Hippocampal formation (tissue), 2 donors: ENCODE measurements at regions not wholly inside any gene's neighbourhood (a gene's known extent, or its start where the extent isn't known, plus 50 kb on each side); places are given as distances from the start of the nearest gene placed in this dataset.
"Not testable (repeated sequence)": the region's sequence is repeated elsewhere in the genome, so short reads cannot be mapped to it uniquely, and the experiment has no call there.

ENCODE experiments used
- DNase-seq, 2 donors: peaks; one replicate each; lab custom pipeline; 2025; lab: John Stamatoyannopoulos, UW

DNA sequence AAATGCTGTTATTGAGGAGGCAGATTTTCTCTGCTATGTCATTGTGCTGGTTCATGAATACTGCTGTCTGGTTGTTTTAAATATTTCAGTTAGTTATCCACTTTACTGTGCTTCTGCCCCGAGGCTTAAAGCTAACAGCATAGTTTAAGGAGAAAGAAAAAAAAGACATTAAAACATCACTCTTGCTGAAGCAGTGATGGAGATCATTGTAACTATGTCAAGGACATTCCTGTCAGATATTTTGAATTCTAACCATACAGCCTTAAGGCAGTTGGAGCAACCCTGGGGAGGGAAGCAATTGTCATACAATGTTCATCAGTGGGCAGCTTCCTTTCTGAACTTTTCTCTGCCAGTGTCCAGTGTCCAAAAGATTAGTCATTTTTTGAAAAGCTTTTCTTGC is 199.0 kb upstream of the DDX53 start:
- DNase-seq, result no peak

DNA sequence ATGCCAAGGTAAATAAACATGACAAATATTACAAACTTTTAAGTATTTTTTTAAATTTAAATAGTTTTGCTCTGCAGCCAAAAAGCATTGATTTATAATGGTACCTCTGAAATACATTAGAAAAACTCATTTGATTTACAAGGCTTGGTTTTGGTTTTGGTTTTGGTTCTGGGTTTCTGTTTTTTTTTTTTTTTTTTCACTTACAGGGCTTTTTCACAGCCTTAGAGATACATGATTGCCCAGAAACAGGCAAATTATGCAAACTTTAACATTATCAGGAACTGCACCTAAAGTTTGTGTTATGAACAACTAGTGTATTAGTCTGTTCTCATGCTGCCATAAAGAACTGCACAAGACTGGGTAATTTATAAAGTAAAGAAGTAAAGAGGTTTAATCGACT is 196.4 kb upstream of the DDX53 start:
- no peak for DNase-seq

DNA sequence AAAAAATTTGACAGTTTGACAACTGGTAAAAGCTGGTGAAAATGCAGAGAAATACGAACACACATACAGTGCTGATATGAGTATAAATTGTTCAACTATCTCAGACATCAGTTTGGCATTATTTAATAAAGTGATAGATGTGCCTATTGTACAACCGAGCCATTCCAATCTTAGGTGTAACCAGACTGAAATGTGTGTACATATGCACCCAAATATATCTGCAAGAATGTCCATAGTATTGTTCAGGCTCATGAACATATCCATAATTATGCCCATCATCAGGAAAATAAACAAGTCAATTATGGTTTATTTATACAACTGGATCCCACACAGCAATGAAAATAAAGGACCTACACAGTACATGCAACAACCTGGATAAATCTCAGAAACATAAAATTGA is 188.9 kb upstream of the DDX53 start:
- no peak for DNase-seq

DNA sequence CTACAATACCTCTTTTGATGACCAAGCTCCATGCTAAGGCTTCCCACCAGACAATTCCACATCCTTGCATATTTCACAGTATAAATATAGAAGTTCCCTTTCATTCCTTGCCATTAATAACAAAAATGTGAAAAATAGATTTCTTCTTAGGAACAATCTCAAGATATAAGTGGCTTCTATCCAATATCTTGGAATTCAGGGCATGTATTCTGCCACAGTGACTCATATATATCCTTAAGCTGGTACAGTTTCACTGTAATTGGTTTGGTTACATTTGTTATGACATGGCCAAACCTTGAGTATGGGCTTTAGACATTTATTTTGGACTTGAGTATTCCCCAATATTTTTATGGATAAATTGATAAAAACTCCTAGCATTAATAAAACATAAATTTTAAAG is 181.7 kb upstream of the DDX53 start:
- no peak for DNase-seq

DNA sequence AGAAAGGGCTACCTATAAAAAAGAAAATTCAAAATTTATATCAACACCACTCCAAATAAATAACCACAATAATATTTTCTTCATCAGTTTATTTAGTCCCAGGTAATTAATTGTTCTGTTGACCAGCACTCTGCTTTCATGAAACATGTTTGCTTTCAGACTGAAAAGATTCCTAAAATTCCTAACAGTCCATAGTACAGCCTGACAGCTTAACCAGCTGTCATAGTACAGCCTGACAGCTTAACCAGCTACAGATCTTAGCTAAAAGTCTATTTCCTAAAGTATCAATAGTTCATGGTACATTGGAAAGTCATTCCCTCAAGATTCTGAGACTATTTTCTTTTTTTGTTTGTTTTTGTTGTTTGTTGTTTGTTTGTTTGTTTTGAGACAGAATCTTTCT is 144.1 kb upstream of the DDX53 start:
- no peak for DNase-seq

DNA sequence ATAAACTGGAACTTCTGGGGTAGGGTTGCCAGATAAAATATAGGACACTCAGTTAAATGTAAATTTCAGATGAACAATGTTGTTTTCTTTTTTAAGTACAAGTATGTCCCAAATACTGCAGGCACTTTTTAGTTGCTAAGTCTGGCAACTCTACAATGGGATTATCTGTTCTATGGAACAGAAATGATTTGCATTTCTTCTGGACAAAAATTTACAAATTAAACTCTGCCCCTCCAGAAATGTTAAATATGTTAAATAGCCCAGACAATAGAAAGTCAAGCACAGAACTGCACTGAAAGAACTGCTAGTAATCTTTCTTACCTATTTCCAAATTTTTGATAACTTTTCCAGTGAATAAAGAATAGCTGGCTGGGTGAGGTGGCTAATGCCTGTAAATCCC is 140.1 kb upstream of the DDX53 start:
- DNase-seq, result no peak

DNA sequence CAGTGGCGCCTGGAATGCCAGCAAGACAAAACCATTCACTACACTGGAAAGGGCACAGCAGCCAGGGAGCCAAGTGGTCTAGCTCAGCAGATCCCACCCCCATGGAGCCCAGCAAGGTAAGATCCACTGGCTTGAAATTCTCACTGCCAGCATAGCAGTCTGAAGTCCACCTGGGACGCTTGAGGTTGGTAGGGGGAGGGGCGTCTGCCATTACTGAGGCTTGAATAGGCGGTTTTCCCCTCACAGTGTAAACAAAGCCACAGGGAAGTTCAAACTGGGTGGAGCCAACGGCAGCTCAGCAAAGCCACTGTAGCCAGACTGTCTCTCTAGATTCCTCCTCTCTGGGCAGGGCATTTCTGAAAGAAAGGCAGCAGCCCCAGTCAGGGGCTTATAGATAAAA is 133.0 kb upstream of the DDX53 start:
- DNase-seq, result not testable (repeated sequence)

DNA sequence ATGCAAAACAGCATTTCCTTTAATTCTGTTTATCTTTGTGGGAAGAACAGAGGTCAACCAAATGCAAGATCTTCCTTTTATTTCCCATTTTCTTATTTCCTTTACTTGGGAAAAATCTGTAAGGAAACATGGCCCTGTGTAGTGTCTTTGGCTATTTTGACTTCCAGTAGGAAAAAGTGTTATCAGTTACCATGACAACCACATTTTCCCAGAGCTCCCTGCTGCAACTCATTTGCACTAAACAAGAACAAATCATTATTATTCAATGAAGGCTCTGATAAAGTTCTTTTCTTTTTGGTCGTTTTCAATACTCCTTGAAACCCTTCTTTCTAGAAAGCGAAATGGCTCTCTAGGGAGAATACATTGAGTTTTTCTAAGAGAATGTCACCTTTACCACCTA is 117.2 kb upstream of the DDX53 start:
- no peak for DNase-seq

DNA sequence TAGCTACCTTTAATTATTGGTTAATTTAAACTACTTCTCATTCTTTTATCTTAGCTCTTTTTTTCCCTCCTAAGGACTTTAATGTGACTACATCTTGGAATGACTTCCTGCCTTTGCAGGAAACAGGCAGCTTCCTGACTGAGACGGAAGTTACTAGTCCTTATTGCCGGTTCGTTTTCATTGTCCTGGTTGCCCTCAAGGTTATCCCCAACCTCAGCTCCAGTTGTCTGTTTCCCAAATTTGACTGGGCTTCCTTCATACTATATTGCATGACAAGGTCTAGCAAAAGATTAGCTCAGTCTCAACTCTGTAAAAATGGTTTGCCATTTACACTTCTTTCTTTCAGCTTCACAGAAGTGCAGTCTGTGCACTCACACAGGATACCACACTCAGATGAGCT is 109.9 kb upstream of the DDX53 start:
- DNase-seq, result no peak

DNA sequence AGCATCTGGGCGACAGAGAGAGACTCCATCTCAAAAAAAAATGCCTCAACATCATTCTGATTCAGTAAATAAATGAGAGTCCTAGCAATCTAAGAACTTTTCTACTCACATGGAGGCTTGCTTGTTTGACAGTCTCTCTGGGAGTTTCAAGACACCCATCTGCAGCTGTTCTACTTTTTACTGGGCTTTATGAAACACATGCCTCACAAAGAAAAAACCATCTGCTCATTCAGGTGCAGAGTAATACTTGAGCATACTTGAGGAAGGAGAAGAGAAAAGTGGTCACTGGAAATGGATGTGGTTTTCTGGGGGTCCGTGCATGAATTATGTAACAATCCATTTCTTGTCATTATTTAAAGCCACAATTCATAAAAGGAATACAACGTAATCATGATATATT is 87.1 kb upstream of the DDX53 start:
- DNase-seq, result no peak

DNA sequence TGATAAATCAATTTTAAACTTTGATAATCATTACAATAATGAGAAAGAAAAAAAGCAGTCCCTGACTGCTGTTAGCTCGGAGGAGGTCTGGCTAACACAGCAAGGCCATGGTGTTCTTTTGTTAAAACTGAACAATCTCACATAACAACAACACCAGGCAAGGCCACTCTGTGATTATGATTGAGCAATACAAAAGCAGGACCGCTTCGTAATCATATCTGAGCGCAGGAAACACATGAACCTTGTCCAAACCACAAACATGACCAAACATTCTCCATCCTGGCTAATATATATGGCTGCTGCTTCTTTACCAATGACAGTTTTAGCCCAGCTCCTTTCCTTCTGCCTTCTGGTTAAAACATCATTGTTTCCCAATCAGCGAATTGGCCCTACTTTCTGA is 76.8 kb upstream of the DDX53 start:
- DNase-seq, result no peak

DNA sequence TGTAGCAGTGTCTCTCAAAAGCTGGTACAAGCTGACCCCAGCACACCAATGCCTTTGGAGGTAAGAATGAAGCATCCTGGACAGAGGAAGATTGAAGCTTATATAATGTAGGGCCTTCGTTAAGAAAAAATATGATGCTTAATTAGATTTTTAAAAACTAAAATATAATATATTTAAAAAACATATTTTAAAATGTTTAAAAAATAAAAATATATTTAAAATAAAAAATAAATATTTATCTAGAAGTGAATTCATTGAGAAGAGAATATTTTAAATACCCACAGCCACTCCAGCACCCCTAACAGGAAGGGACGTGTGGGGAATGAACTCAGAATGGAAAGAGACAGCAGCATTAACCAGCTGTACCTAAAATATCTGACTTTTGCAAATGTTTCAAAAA is 65.1 kb upstream of the DDX53 start:
- DNase-seq, result no peak

DNA sequence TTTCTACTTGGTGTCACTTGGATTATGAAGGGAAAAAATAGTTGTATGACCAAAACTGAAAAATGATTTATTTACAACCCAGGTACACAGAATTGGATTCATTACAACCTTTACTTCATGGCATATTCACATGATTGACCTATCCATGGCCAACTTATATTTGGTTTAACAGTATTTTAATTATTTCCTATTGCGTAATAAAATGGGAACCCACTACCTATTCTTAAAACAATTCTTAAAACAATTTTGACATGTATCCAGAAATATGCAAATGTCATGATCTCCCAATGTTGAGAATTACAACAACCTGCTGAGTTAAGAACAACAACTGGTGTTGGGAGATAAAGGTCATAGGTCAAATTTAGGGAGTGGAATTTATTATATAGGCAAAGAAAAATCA is 54.8 kb upstream of the DDX53 start:
- no peak for DNase-seq
